ENCODE measurements at regions not wholly inside any gene's neighbourhood (a gene's known extent, or its start where the extent isn't known, plus 50 kb on each side); places are given as distances from the start of the nearest gene placed in this dataset.

GRCh38 chr14:32258336-32258993 lies 55.4 kb upstream of the RNU6-8 start:
- Histone ChIP-seq H4K20me1 (ENCODE audit: insufficient read depth, poor library complexity, severe bottlenecking) (no peaks in the 10 kb centered on the region), H3K4me1 (ENCODE audit: insufficient read depth) (peaks cover 26% of the 10 kb centered on the region), H3K9me3 (ENCODE audit: low read depth) (no peaks in the 10 kb centered on the region), H3K27me3 (no peaks in the 10 kb centered on the region), H2AFZ (peak overlapping the region; percentile 13), H3K36me3 (replicated peaks; ENCODE audit: insufficient read depth, low read depth) (no peaks in the 10 kb centered on the region), H3K27ac (peak overlapping the region; percentile 62), H3K79me2 (no peaks in the 10 kb centered on the region), H3K9me2 (replicated peaks; ENCODE audit: insufficient read depth) (no peaks in the 10 kb centered on the region), H3K4me2 (no peak overlapping the region), H3K4me3 (no peak overlapping the region)
- 64% methylated on average over 3 of the region's 3 CpGs for WGBS (ENCODE audit: low lambda C conversion rate, missing lambda C conversion rate)
- DNase-seq (ENCODE audit: low spot score): peak; percentile 37
- TF ChIP-seq EZH2phosphoT487 (IDR thresholded peaks at IDR 0.05; ENCODE audit: low read depth, severe bottlenecking, unreplicated experiment) (no peak), CTCF (IDR thresholded peaks at IDR 0.05; ENCODE audit: poor library complexity) (no peak), EZH2 (IDR thresholded peaks at IDR 0.05; ENCODE audit: borderline replicate concordance) (no peak)

GRCh38 chr14:32259368-32260013 lies 56.4 kb upstream of the RNU6-8 start:
- TF ChIP-seq EZH2 (IDR thresholded peaks at IDR 0.05; ENCODE audit: borderline replicate concordance) (no peak), EZH2phosphoT487 (IDR thresholded peaks at IDR 0.05; ENCODE audit: low read depth, severe bottlenecking, unreplicated experiment) (no peak), CTCF (IDR thresholded peaks at IDR 0.05; ENCODE audit: poor library complexity) (no peak)
- H3K4me1 ChIP-seq (ENCODE audit: insufficient read depth): peaks cover 26% of the 10 kb centered on the region
- H4K20me1 ChIP-seq (ENCODE audit: insufficient read depth, poor library complexity, severe bottlenecking): no peaks in the 10 kb centered on the region
- H3K27ac ChIP-seq: peak overlapping the region; percentile 62
- H3K4me3 ChIP-seq: no peak overlapping the region
- no peaks in the 10 kb centered on the region for H3K27me3 ChIP-seq
- DNase-seq (ENCODE audit: low spot score): peak; percentile 61
- no peaks in the 10 kb centered on the region for H3K9me2 ChIP-seq (replicated peaks; ENCODE audit: insufficient read depth)
- no peak overlapping the region for H2AFZ ChIP-seq
- H3K9me3 ChIP-seq (ENCODE audit: low read depth): peaks cover 5% of the 10 kb centered on the region
- H3K36me3 ChIP-seq (replicated peaks; ENCODE audit: insufficient read depth, low read depth): no peaks in the 10 kb centered on the region
- no peak overlapping the region for H3K4me2 ChIP-seq
- H3K79me2 ChIP-seq: no peaks in the 10 kb centered on the region

GRCh38 chr14:32263939-32264567 lies 61.0 kb upstream of the RNU6-8 start:
- H3K27ac ChIP-seq: no peak overlapping the region
- peaks cover 11% of the 10 kb centered on the region for H3K4me1 ChIP-seq (ENCODE audit: insufficient read depth)
- H3K79me2 ChIP-seq: no peaks in the 10 kb centered on the region
- 97% methylated on average over 1 of the region's 1 CpG for WGBS (ENCODE audit: low lambda C conversion rate, missing lambda C conversion rate)
- H3K4me3 ChIP-seq: no peak overlapping the region
- H3K9me2 ChIP-seq (replicated peaks; ENCODE audit: insufficient read depth): no peaks in the 10 kb centered on the region
- DNase-seq (ENCODE audit: low spot score): no peak
- H3K4me2 ChIP-seq: no peak overlapping the region
- no peaks in the 10 kb centered on the region for H4K20me1 ChIP-seq (ENCODE audit: insufficient read depth, poor library complexity, severe bottlenecking)
- no peak overlapping the region for H2AFZ ChIP-seq
- H3K27me3 ChIP-seq: no peaks in the 10 kb centered on the region
- peaks cover 8% of the 10 kb centered on the region for H3K9me3 ChIP-seq (ENCODE audit: low read depth)
- TF ChIP-seq EZH2 (IDR thresholded peaks at IDR 0.05; ENCODE audit: borderline replicate concordance) (no peak), EZH2phosphoT487 (IDR thresholded peaks at IDR 0.05; ENCODE audit: low read depth, severe bottlenecking, unreplicated experiment) (no peak), CTCF (IDR thresholded peaks at IDR 0.05; ENCODE audit: poor library complexity) (no peak)
- H3K36me3 ChIP-seq (replicated peaks; ENCODE audit: insufficient read depth, low read depth): no peaks in the 10 kb centered on the region

Measured in hepatocyte (in vitro differentiated cells).